HG02798 (cell line): ENCODE measurements at regions not wholly inside any gene's neighbourhood (a gene's known extent, or its start where the extent isn't known, plus 50 kb on each side); places are given as distances from the start of the nearest gene placed in this dataset.

Experiments used
- ATAC-seq: cut with Tn5 transposase; IDR thresholded peaks from one replicate; pipeline ENCODE4 v1.9.1; 2021; ENCODE audit warnings: mild to moderate bottlenecking; ENCODE audit not compliant: unreplicated experiment, poor library complexity

GRCh38 chr2:59034106-59034505, 793.0 kb upstream of the FANCL start:
- ATAC-seq: no peak

GRCh38 chr2:59033661-59034060, 792.5 kb upstream of the FANCL start:
- ATAC-seq: no peak

GRCh38 chr2:59032499-59032898, 791.4 kb upstream of the FANCL start:
- ATAC-seq: no peak

GRCh38 chr2:59029058-59029457, 787.9 kb upstream of the FANCL start:
- ATAC-seq: no peak

- no peak for ATAC-seq
Measured at GRCh38 chr2:59027320-59027719, 786.2 kb upstream of the FANCL start.

- peak; percentile 87 for ATAC-seq
Measured at GRCh38 chr2:59025157-59025757, 784.1 kb upstream of the FANCL start.

GRCh38 chr2:59021786-59022185, 780.7 kb upstream of the FANCL start:
- no peak for ATAC-seq

- ATAC-seq: no peak
Measured at GRCh38 chr2:59019566-59020159, 778.5 kb upstream of the FANCL start.

GRCh38 chr2:59018737-59019136, 777.6 kb upstream of the FANCL start:
- no peak for ATAC-seq

GRCh38 chr2:59015027-59015426, 773.9 kb upstream of the FANCL start:
- ATAC-seq: no peak

- ATAC-seq: no peak
Measured at GRCh38 chr2:59012971-59013370, 771.8 kb upstream of the FANCL start.

GRCh38 chr2:59012234-59012633, 771.1 kb upstream of the FANCL start:
- ATAC-seq: no peak

GRCh38 chr2:59008950-59009349, 767.8 kb upstream of the FANCL start:
- ATAC-seq: no peak

- ATAC-seq: no peak
Measured at GRCh38 chr2:59005836-59006615, 764.9 kb upstream of the FANCL start.

- no peak for ATAC-seq
Measured at GRCh38 chr2:59004621-59005020, 763.5 kb upstream of the FANCL start.

- ATAC-seq: no peak
Measured at GRCh38 chr2:59000796-59001195, 759.7 kb upstream of the FANCL start.

- ATAC-seq: no peak
Measured at GRCh38 chr2:58992062-58992706, 751.1 kb upstream of the FANCL start.

GRCh38 chr2:58991357-58991756, 750.2 kb upstream of the FANCL start:
- ATAC-seq: no peak

- no peak for ATAC-seq
Measured at GRCh38 chr2:58985541-58985940, 744.4 kb upstream of the FANCL start.

GRCh38 chr2:58984731-58985130, 743.6 kb upstream of the FANCL start:
- no peak for ATAC-seq

- ATAC-seq: no peak
Measured at GRCh38 chr2:58983111-58983510, 742.0 kb upstream of the FANCL start.
